Bronchial epithelial cell (primary cell): ENCODE measurements at regions not wholly inside any gene's neighbourhood (a gene's known extent, or its start where the extent isn't known, plus 50 kb on each side); places are given as distances from the start of the nearest gene placed in this dataset.
A peak's percentile ranks its signal among the peaks of the same experiment; 100 is the strongest.

Experiments used
- DNase-seq: peaks from one replicate; pipeline ENCODE4 v3.0.0-alpha.2; 2010; ENCODE audit warnings: low read depth
- FAIRE-seq: peaks from 2 replicates; lab custom pipeline; 2011; peaks lifted over from hg19 to GRCh38; lab: Jason Lieb, UNC
- H3K27me3 ChIP-seq: 2 replicates; pipeline ENCODE4 v1.5.1; 2011; ENCODE audit warnings: low read length; ENCODE audit not compliant: control insufficient read depth, insufficient read depth
- H3K36me3 ChIP-seq: 2 replicates; pipeline ENCODE4 v1.5.1; 2011; ENCODE audit warnings: low read length; ENCODE audit not compliant: control insufficient read depth, insufficient read depth
- H3K4me3 ChIP-seq: 2 replicates; pipeline ENCODE4 v1.5.1; 2011; ENCODE audit warnings: mild to moderate bottlenecking, low read depth, low read length, control low read depth
- TF ChIP-seq, protein P1 (sequence below): IDR thresholded peaks from 2 replicates; pipeline ENCODE4 v1.5.1; 2011; ENCODE audit warnings: mild to moderate bottlenecking, moderate library complexity, low read length, control low read depth, inconsistent platforms; ENCODE audit not compliant: insufficient read depth, severe bottlenecking

GRCh38 chr5:4019841-4020240 is 424.2 kb downstream of the IRX1 start:
- TF ChIP-seq, protein P1, sequence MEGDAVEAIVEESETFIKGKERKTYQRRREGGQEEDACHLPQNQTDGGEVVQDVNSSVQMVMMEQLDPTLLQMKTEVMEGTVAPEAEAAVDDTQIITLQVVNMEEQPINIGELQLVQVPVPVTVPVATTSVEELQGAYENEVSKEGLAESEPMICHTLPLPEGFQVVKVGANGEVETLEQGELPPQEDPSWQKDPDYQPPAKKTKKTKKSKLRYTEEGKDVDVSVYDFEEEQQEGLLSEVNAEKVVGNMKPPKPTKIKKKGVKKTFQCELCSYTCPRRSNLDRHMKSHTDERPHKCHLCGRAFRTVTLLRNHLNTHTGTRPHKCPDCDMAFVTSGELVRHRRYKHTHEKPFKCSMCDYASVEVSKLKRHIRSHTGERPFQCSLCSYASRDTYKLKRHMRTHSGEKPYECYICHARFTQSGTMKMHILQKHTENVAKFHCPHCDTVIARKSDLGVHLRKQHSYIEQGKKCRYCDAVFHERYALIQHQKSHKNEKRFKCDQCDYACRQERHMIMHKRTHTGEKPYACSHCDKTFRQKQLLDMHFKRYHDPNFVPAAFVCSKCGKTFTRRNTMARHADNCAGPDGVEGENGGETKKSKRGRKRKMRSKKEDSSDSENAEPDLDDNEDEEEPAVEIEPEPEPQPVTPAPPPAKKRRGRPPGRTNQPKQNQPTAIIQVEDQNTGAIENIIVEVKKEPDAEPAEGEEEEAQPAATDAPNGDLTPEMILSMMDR = no peak
- Histone ChIP-seq H3K36me3 (no peaks in the 10 kb centered on the region), H3K27me3 (no peaks in the 10 kb centered on the region), H3K4me3 (no peak overlapping the region)
- no peak for DNase-seq
- FAIRE-seq = no peak

- no peak for FAIRE-seq
- TF ChIP-seq, protein P1 = no peak
- Histone ChIP-seq H3K4me3 (no peak overlapping the region), H3K36me3 (no peaks in the 10 kb centered on the region), H3K27me3 (no peaks in the 10 kb centered on the region)
- DNase-seq = peak; percentile 18
Observed at GRCh38 chr5:4020400-4020799, 424.8 kb downstream of the IRX1 start.

- no peak for FAIRE-seq
- no peak for DNase-seq
- H3K4me3 ChIP-seq = no peak overlapping the region
- no peaks in the 10 kb centered on the region for H3K27me3 ChIP-seq
- H3K36me3 ChIP-seq = no peaks in the 10 kb centered on the region
- TF ChIP-seq, protein P1 = no peak
Observed at GRCh38 chr5:4022056-4022670, 426.5 kb downstream of the IRX1 start.

DNA sequence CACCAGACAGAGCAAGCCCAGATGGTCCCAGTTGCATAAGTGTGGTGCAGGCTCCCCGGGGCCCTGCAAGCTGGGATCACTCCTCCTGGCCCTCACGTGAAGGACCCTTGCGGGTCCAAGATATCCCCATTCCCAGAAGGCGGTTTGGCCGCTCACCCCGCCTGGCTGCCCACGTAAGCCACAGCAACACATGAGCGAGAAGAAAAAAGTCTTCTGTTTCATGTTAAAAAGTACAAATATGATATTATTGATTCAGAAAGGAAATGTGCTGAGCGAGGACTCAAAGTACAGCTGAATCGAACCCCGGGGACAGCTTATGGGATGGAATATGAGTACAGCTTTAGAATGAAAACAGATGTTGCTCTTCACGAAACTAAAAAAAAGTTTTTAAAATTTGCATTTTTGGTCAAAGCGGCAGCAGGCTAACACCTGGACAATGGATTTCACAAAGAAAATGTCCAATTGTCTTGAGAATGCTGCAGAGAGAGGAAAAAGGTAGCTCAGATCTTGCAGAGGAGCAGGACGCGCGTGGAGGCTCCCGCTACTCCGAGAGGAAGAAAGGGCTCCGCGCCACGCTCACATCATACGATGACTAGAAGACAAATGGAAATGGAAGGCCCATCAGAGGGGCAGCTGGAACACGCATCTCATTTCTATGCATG is 427.6 kb downstream of the IRX1 start:
- no peak for DNase-seq
- Histone ChIP-seq H3K27me3 (no peaks in the 10 kb centered on the region), H3K4me3 (no peak overlapping the region), H3K36me3 (no peaks in the 10 kb centered on the region)
- FAIRE-seq = no peak
- TF ChIP-seq, protein P1 = no peak

DNA sequence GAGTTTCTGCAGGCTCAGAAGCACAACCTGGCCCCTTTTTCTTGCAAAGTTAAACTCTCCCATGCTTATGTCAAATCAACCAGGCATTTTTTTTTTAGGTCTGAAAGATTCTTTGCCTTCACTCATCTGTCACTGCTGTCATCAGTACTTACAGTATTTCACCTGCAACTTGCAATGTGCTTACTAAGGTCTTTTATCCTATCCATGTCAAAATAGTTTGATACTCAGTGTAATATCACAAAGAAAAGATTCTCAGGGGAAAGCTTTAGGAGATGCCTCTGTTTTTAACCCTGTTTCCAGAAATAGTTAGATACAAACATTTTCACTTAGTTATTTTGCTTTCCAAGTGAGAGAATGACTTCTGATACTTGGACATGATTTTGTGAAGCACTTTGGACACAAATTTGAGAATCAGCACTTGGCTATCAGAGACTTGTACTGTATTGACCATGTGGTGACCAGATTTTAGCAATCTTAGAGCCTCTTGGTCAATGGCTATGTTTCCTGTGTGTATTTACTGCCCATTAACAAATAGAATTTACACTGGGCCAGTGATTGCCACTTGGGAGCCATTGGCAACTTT is 428.2 kb downstream of the IRX1 start:
- no peaks in the 10 kb centered on the region for H3K36me3 ChIP-seq
- H3K4me3 ChIP-seq = no peak overlapping the region
- no peak for DNase-seq
- H3K27me3 ChIP-seq = no peaks in the 10 kb centered on the region
- TF ChIP-seq, protein P1 = no peak
- no peak for FAIRE-seq
